Skeletal muscle tissue (tissue), 3 donors: ENCODE measurements at regions not wholly inside any gene's neighbourhood (a gene's known extent, or its start where the extent isn't known, plus 50 kb on each side); places are given as distances from the start of the nearest gene placed in this dataset.

ENCODE experiments used
- H3K27ac ChIP-seq: one replicate; pipeline ENCODE4 v1.7.0; 2013; ENCODE audit warnings: mild to moderate bottlenecking, low read depth, low read length, inconsistent platforms
- H3K27me3 ChIP-seq, 3 donors: one replicate each; pipeline ENCODE4 v1.7.0; 2013; ENCODE audit warnings: low read length in 3 of 3; ENCODE audit not compliant: control insufficient read depth in 3 of 3, insufficient read depth in 3 of 3
- H3K36me3 ChIP-seq, 3 donors: one replicate each; pipeline ENCODE4 v1.7.0; 2013; ENCODE audit warnings: low read length in 3 of 3; ENCODE audit not compliant: control insufficient read depth in 3 of 3, insufficient read depth in 3 of 3
- H3K4me1 ChIP-seq, 3 donors: one replicate each; pipeline ENCODE4 v1.7.0; 2013; ENCODE audit warnings: low read length in 3 of 3, mild to moderate bottlenecking in 3 of 3; ENCODE audit not compliant: control insufficient read depth in 3 of 3, insufficient read depth in 3 of 3
- H3K4me3 ChIP-seq, 3 donors: one replicate each; pipeline ENCODE4 v1.7.0; 2013; ENCODE audit warnings: low read length in 3 of 3
- H3K9ac ChIP-seq, 3 donors: one replicate each; pipeline ENCODE4 v1.7.0; 2013; ENCODE audit warnings: low read length in 3 of 3, mild to moderate bottlenecking in 3 of 3, moderate library complexity in 2 of 3, low read depth in 1 of 3
- H3K9me3 ChIP-seq, 3 donors: one replicate each; pipeline ENCODE4 v1.7.0; 2013; ENCODE audit warnings: low read length in 3 of 3; ENCODE audit not compliant: control insufficient read depth in 3 of 3
- donor health status: Osteomylitis.

- no peak overlapping the region for H3K9ac ChIP-seq
Measured at GRCh38 chr10:94043431-94043990, 49.8 kb downstream of the PLCE1 start.

GRCh38 chr10:94046098-94046497, 52.4 kb downstream of the PLCE1 start:
- Histone ChIP-seq H3K36me3 (no peaks in the 10 kb centered on the region), H3K27ac (no peak overlapping the region), H3K4me3 (no peak overlapping the region), H3K4me1 (peaks cover 4 to 22% (median 7%) of the 10 kb centered on the region in 3 donors), H3K27me3 (no peaks in the 10 kb centered on the region), H3K9ac (no peak overlapping the region), H3K9me3 (no peaks in the 10 kb centered on the region)

More at GRCh38 chr10:94043431-94043990, 49.8 kb downstream of the PLCE1 start:
- Histone ChIP-seq H3K27ac (no peak overlapping the region), H3K4me1 (peaks cover 4 to 17% (median 7%) of the 10 kb centered on the region in 3 donors), H3K4me3 (no peak overlapping the region), H3K27me3 (no peaks in the 10 kb centered on the region), H3K36me3 (no peaks in the 10 kb centered on the region), H3K9me3 (no peaks in the 10 kb centered on the region)

DNA sequence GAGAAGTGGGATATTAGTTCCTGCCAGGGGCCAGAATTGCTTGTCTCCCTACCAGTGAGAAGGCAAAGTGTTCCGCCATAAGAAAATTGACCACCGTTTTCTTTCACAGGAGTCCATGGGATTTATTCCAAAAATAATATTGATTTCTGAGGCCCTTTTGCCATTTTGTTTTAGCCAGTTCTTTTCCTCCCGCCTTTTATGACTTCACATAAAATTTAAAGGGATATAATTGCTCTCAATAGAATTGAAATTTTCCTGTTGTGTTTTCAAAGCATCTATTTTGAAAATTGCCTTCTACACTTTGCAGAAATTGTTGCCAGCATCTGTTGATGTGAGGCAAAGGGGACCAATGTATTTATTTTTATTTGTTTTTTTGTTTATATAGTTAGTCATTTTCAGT, 53.6 kb downstream of the PLCE1 start:
- H3K4me1 ChIP-seq: peaks cover 4 to 19% (median 7%) of the 10 kb centered on the region in 3 donors
- no peaks in the 10 kb centered on the region for H3K9me3 ChIP-seq
- H3K4me3 ChIP-seq: no peak overlapping the region
- no peak overlapping the region for H3K9ac ChIP-seq
- no peak overlapping the region for H3K27ac ChIP-seq
- no peaks in the 10 kb centered on the region for H3K36me3 ChIP-seq
- no peaks in the 10 kb centered on the region for H3K27me3 ChIP-seq

DNA sequence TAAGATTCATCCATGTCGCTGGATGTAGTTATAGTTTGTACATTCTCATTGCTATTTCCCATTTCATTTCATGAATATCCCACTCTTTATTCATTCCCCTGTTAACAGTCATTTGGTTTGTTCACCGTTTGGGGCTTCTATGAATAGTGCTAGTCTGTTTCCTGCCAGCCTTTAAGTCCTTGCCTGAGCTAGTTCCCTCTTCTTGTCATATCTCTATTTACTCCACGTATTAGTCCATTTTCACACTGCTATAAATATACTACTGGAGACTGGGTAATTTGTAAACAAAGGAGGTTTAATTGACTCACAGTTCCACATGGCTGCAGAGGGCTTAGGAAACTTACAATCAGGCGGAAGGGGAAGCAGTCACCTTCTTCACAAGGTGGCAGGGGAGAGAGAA, 56.2 kb downstream of the PLCE1 start:
- Histone ChIP-seq H3K4me3 (no peak overlapping the region), H3K9ac (no peak overlapping the region), H3K4me1 (peaks cover 4 to 17% (median 12%) of the 10 kb centered on the region in 3 donors), H3K27ac (no peak overlapping the region), H3K9me3 (no peaks in the 10 kb centered on the region), H3K36me3 (no peaks in the 10 kb centered on the region), H3K27me3 (no peaks in the 10 kb centered on the region)

GRCh38 chr10:94052281-94052680, 58.5 kb downstream of the PLCE1 start:
- Histone ChIP-seq H3K9ac (no peak overlapping the region), H3K27me3 (no peaks in the 10 kb centered on the region), H3K36me3 (no peaks in the 10 kb centered on the region), H3K9me3 (no peaks in the 10 kb centered on the region), H3K4me3 (no peak overlapping the region), H3K4me1 (peaks cover 0 to 6% (median 4%) of the 10 kb centered on the region in 3 donors), H3K27ac (no peak overlapping the region)

GRCh38 chr10:94052866-94053791, 59.4 kb downstream of the PLCE1 start:
- Histone ChIP-seq H3K4me3 (no peak overlapping the region), H3K27ac (no peak overlapping the region), H3K4me1 (peaks cover 0 to 6% (median 4%) of the 10 kb centered on the region in 3 donors), H3K36me3 (no peaks in the 10 kb centered on the region), H3K9me3 (no peaks in the 10 kb centered on the region), H3K9ac (no peak overlapping the region), H3K27me3 (no peaks in the 10 kb centered on the region)

- H3K4me1 ChIP-seq: peaks cover 0 to under 1% (median 0%) of the 10 kb centered on the region in 3 donors
- no peak overlapping the region for H3K9ac ChIP-seq
- no peaks in the 10 kb centered on the region for H3K27me3 ChIP-seq
- no peak overlapping the region for H3K27ac ChIP-seq
- H3K9me3 ChIP-seq: no peaks in the 10 kb centered on the region
- H3K4me3 ChIP-seq: no peak overlapping the region
- H3K36me3 ChIP-seq: no peaks in the 10 kb centered on the region
Measured at GRCh38 chr10:94059178-94059883, 65.6 kb downstream of the PLCE1 start.

GRCh38 chr10:94061026-94061425, 67.3 kb downstream of the PLCE1 start:
- Histone ChIP-seq H3K27me3 (no peaks in the 10 kb centered on the region), H3K27ac (no peak overlapping the region), H3K9me3 (no peaks in the 10 kb centered on the region), H3K4me3 (no peak overlapping the region), H3K36me3 (no peaks in the 10 kb centered on the region), H3K9ac (no peak overlapping the region), H3K4me1 (no peaks in the 10 kb centered on the region)

DNA sequence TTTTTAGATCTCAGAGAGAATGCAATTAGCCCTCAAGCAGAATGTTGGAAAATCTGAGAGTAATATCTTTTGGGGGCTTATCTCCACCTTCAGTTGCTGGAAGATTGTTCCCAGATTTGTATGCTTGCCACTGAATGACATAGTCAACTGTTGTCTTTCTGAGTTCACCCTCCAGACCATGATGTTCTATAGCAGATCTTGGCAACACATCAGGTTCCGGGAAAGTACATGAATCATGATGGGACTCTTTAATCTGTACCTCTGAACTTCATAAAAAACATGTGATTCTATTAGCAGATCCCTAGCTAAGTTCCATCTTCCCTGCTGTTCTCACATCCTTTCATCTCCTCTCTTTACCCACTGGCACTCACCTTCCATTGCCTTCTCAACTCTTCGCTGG, 68.9 kb downstream of the PLCE1 start:
- no peaks in the 10 kb centered on the region for H3K27me3 ChIP-seq
- no peaks in the 10 kb centered on the region for H3K9me3 ChIP-seq
- no peak overlapping the region for H3K9ac ChIP-seq
- no peak overlapping the region for H3K4me3 ChIP-seq
- no peaks in the 10 kb centered on the region for H3K4me1 ChIP-seq
- H3K36me3 ChIP-seq: no peaks in the 10 kb centered on the region
- no peak overlapping the region for H3K27ac ChIP-seq

DNA sequence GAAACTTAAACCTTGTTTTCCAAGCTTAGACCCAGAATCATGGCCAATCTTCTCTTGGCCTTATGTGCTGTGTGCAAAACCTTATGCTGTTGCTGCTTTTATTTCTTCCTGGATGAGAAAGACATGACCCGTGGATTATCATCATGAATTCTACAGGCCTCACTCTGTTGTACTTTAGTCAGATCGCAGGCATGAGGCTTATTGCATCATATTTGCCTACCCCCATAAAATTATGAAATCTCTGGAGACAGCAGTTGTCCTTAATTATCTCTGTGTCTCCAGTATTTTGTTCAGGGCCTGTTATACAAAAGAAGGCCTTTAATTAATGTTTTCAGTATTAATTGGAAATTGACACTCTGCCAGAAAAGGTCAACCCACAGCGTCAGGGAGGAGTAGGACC, 71.6 kb downstream of the PLCE1 start:
- H3K9me3 ChIP-seq: no peaks in the 10 kb centered on the region
- H3K27me3 ChIP-seq: no peaks in the 10 kb centered on the region
- H3K9ac ChIP-seq: no peak overlapping the region
- H3K27ac ChIP-seq: no peak overlapping the region
- H3K36me3 ChIP-seq: no peaks in the 10 kb centered on the region
- no peaks in the 10 kb centered on the region for H3K4me1 ChIP-seq
- H3K4me3 ChIP-seq: no peak overlapping the region
